ENCODE measurements at regions not wholly inside any gene's neighbourhood (a gene's known extent, or its start where the extent isn't known, plus 50 kb on each side); places are given as distances from the start of the nearest gene placed in this dataset.

- TF ChIP-seq POLR2A (IDR thresholded peaks at IDR 0.05; ENCODE audit: low read length): no peak
- TF ChIP-seq GATA1 (IDR thresholded peaks at IDR 0.05; ENCODE audit: low read depth, low read length): no peak
Observed at GRCh38 chr2:5254791-5255332, 437.3 kb upstream of the SOX11 start.
